Suprapubic skin (tissue), 3 donors: ENCODE measurements at regions not wholly inside any gene's neighbourhood (a gene's known extent, or its start where the extent isn't known, plus 50 kb on each side); places are given as distances from the start of the nearest gene placed in this dataset.

ENCODE experiments used
- CTCF ChIP-seq, 2 donors: fragments of 200-600 bp in 1 of 2; fragments of 450-650 bp in 1 of 2; sonication (generic) in 1 of 2; IDR thresholded peaks; one replicate each; pipeline ENCODE4 v1.5.1; 2016 to 2019; ENCODE audit warnings: antibody characterized with exemption in 2 of 2, mild to moderate bottlenecking in 1 of 2, moderate library complexity in 1 of 2
- EP300 ChIP-seq: sonication (generic); formaldehyde crosslinking; IDR thresholded peaks from one replicate; pipeline ENCODE4 v1.6.1; 2017; ENCODE audit warnings: antibody characterized with exemption
- POLR2A ChIP-seq, 2 donors: fragments of 450-650 bp; IDR thresholded peaks; one replicate each; pipeline ENCODE4 v1.6.1; 2017; ENCODE audit warnings: antibody characterized with exemption in 2 of 2, mild to moderate bottlenecking in 2 of 2, moderate library complexity in 2 of 2

DNA sequence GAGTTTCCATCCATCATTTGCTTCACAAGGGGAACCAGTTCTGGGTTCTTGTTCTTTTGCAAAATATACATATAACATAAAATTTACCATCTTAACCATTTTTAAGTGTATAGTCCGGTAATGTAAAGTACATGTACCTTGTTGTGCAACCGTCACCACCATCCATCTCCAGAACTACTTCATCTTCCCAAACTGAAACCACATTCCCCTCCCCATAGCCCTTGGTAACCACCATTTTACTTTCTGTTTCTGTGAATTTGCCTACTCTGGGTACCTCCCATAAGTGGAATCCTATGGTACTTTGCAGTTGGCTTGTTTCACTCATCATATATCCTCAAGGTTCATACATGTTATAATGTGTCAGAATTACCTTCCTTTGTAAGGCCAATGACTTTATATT is 70.3 kb upstream of the DSP start:
- TF ChIP-seq POLR2A (IDR thresholded peaks at IDR 0.05): no peak
- TF ChIP-seq CTCF (IDR thresholded peaks at IDR 0.05): no peak
- TF ChIP-seq EP300: no peak
